Head of caudate nucleus (tissue), 42 donors: ENCODE measurements at regions not wholly inside any gene's neighbourhood (a gene's known extent, or its start where the extent isn't known, plus 50 kb on each side); places are given as distances from the start of the nearest gene placed in this dataset.

Source experiments
- DNase-seq, 42 donors: peaks; one replicate each; pipeline versions ENCODE4 v3.0.0 to v3.0.0-alpha.2; 2020 to 2021; ENCODE audit warnings: mixed read lengths in 7 of 42
- intact Hi-C: fragments of 100-400 bp; cut with DNase I; formaldehyde crosslinking; loops from one replicate; pipeline ENCODE4 v1.15.0; 2022

DNA sequence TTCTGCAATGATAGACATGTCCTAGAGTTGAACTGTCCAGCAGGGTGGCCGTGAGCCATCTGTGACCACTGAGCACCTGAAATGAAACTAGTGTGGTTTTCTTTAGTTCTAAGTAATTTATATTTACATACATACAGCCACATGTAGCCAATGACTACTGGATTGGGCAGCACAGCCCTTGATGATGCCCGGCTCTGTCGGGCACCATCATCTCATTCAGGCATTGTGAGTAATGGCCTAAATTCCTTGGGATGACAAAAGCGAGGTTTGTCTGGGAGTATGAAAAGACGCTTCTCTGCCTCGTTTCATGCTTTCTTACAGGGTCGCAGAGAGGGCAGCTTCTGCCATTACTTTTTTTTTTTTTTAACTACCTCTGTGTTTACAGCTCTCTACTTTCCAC, 251.9 kb upstream of the HES1 start:
- DNase-seq: no peak
- intact Hi-C loops: no loop called here

GRCh38 chr3:193884652-193885051, 251.3 kb upstream of the HES1 start:
- no peak for DNase-seq
- intact Hi-C loops: no loop called here

- intact Hi-C loops: no loop called here
- no peak for DNase-seq
Observed at GRCh38 chr3:193885832-193886231, 250.1 kb upstream of the HES1 start.

GRCh38 chr3:193890016-193890897, 245.7 kb upstream of the HES1 start:
- intact Hi-C loops: no loop called here
- no peak for DNase-seq

DNA sequence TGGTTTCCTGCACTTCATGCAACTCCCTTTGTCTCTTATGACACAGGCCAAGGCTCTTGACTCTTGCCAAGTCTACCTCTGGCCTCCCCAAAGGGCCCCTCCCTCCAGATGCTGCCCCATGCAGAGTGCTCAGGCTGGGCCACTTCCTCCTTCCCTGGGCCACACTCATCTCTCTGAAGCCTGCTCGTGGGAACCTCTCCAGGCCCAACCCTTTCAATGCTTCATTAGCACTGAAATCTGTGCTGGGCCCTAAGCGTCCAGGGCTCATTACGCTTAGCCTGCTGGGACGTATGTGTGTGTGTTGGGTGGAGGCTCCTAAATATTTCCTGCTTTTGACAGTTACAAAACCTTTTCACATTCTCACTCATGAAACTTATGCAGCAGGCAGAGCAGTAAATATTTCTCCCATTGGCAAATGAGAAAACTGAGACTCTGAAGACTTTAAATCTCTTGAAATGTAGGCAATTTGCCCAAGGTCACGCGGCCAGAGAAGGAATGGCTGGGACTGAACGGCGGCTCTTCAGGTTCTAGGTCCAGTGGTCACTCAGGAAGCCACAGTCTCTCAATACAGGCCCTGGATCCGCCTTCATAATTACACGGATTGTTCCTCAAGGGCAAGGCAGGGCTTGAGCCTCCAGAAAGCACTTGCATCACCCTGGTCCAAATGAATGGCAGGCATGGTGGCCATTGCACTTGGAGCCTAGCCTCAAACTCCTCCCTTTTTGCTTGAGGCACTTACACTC, 241.7 kb upstream of the HES1 start:
- no peak for DNase-seq
- intact Hi-C loops: no loop called here

DNA sequence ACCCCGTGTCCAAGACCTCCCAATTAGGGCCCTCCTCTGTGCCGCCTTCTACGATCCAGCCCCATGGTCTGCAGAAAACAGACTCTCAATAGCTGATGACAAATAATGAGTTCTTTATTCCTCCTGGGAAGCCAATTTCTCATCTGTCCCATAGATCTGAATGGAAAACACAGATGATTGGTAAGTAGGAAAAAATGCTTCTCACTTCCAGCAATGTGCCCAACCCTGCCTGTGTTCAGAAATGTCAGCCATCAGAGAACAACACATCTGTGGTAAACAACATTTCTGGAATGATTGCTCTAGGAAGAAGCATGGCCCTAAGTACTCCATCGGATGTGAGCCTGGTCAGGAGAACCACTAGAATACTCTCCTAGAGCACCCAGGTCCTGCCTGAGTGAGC, 240.5 kb upstream of the HES1 start:
- no peak for DNase-seq
- intact Hi-C loops: no loop called here

GRCh38 chr3:193896419-193896818, 239.5 kb upstream of the HES1 start:
- no peak for DNase-seq
- intact Hi-C loops: no loop called here

- DNase-seq: no peak
- intact Hi-C loops: no loop called here
Observed at GRCh38 chr3:193897288-193897687, 238.7 kb upstream of the HES1 start.

- DNase-seq: no peak
- intact Hi-C loops: no loop called here
Observed at GRCh38 chr3:193897731-193898180, 238.2 kb upstream of the HES1 start.

GRCh38 chr3:193899001-193899400, 236.9 kb upstream of the HES1 start:
- intact Hi-C loops: no loop called here
- DNase-seq: no peak

DNA sequence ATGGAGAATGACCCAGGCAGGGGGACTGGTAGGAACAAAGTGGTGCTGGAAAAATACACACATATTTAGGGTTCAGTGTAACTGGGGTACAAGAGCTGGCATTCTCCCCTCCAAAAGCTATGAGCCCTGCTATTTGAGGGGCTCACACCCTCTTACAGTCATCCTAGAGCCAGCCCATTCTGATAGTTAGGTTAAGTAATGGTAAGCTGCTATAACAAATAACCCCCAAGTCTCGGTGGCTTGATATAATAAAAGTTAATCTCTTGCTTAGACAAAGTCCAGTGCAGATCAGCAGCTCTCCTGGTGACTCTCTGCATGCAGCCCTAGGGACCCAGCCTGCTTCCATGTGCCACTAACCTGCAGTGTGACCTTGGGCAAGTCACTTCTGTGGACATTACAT, 234.9 kb upstream of the HES1 start:
- DNase-seq: no peak
- intact Hi-C loops: no loop called here

DNA sequence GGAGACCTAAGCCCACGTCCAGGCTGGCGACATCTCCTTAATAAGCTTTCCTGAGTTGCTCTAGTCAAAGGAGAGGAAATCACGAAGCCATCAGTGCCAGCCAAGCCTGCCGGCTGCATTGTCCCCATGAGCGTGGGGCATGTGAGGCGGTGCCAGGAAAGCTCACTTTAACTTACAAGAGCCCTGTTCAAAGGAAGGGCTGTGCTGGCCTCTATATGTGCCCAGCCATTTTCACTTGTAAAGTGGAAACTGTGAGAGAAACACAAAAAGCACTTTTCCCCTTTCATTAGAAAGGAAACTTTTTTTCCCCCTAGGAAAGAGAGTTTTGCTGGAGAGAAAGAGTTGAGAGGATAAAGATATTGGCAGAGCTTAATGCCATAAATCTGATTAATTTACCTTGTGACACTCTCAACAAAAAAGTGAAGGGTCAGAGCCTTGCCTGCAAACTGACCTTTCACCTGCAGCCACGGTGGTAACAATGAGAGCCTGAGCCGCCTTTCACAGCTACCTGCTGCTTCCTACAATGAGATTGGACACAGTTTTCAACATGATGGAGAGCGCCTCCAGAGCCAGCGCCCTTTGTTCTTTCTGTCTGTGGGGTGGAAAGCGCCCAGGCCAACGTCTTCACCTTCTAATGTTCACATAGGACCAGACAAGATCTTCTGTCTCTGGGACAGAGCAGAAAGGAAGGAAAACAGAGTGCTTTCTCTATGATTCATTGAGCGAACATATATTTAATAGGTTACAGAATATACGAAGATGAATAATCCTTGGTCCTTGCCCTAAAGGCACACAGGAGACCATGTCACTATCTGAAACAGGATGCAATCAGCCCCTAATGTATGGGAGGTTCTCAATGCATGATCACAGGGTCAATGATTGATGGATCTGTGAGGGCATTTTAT, 233.1 kb upstream of the HES1 start:
- DNase-seq: no peak
- intact Hi-C loops: no loop called here

- intact Hi-C loops: no loop called here
- no peak for DNase-seq
Observed at GRCh38 chr3:193903512-193903817, 232.5 kb upstream of the HES1 start.

DNA sequence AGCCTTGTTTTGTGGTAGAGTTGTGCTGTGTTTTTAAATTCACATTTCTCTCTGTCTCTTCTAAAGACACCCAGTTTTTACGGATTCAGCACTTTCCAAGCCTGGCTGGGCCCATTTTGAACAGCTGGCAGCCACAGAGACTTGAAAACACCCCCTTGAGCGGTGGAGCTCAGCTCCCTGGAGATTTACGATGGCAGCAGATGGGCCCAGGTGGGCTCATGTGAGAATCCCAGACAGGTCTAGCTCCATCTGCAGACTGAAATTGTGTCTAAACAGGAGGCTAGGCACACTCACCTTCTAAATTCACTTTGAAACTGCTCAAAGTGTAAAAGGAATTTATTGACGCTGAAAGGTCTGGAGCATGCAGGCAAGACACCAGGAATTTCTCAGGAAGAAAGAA, 232.0 kb upstream of the HES1 start:
- no peak for DNase-seq
- intact Hi-C loops: no loop called here

DNA sequence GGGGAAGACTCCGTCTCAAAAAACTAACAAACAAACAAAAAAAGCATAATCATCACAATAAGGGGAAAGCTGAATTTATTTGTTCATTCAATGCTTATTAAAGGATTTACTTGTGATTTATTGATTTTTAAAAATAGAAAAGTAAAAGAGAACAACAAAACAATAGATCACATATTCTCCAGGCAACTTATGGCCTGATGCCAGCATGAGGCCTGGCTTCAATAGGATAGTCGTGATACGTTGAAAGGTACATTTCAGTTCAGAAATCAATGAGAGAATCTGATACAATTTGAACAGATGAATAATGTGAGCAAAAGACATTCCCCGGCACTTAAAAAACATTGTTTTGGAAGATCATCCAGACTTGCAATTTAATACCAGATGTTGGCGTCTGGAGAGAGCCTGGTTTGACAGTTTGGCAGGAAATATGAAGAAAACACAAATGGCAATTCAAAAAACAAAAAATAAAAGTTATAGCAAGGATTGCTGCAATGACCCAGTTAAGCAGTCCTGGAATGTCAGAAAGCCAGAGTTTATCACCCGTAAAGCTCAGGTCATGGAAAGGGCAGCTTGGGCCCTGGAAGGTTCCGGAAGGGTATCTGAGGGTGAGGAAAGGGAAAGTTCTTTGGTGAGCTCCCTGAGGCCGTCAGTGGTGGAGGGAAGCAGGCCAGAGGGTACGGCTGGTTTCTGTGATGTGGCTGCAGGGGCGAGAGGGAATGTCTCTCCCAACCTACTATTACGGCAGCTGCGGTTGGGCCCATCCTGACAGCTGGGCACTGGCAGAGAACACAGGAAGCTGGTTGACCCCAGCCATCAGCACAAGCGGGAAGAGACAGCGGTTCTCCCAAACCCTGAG, 230.2 kb upstream of the HES1 start:
- no peak for DNase-seq
- intact Hi-C loops: no loop called here

DNA sequence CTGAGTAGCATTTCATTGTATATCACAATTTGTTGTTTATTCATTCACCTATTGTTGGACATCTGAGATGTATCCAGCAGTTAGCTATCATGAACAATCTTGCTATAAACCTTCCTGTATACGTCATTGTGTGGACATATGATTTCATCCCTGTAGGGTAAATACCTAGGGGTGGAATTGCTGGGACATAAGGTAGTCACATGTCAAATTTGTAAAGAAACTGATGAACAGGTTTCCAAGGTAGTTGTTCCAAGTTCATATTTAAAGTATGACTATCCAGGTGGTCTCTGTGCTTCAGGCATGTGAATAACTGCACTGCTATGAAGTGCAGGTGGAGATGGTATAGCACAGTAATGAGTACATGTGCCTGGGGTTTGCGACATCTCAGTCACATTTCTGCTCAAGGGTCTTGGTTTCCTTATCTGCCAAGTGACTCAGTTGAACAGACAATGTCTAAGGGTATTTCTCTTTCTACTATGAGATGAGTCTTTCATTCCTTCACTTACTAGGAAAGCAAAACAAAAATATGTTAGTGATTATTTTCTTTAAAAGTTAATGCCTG, 229.0 kb upstream of the HES1 start:
- no peak for DNase-seq
- intact Hi-C loops: no loop called here

- intact Hi-C loops: no loop called here
- no peak for DNase-seq
Observed at GRCh38 chr3:193908181-193908744, 227.7 kb upstream of the HES1 start.

DNA sequence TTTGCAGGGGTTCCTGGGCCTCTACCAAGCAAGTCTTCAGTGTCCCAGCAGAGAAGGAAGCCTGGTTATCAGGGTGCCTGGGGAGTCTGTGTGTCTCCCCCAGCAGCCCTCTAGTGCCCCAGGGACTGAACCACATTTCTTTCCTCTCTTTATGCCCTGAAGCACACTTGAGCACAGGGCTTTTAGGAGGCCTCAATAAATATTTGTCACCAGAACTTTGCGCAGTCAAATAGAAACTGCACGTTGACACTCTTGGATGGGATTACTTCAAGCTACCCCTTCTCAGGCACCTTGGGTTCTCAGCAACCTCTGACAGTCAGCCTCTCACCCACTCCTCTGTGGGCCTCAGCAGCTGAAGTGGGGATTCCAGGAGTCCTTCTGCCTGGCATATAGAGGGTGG, 226.6 kb upstream of the HES1 start:
- intact Hi-C loops: no loop called here
- DNase-seq: no peak
